Activated CD4-positive, alpha-beta T cell treated with anti-CD3 and anti-CD28 coated beads, Interleukin-2, amount 50 U/mL, for 48 hours (primary cell): ENCODE measurements at regions not wholly inside any gene's neighbourhood (a gene's known extent, or its start where the extent isn't known, plus 50 kb on each side); places are given as distances from the start of the nearest gene placed in this dataset.
A peak's percentile ranks its signal among the peaks of the same experiment; 100 is the strongest.
"Not testable (repeated sequence)": the region's sequence is repeated elsewhere in the genome, so short reads cannot be mapped to it uniquely, and the experiment has no call there.

Source experiments
- DNase-seq, 2 experiments: peaks; one replicate each; pipeline ENCODE4 v3.0.0-alpha.2; 2020

GRCh38 chr6:119764927-119765681 is 415.5 kb upstream of the MAN1A1 start:
- no peak for DNase-seq

GRCh38 chr6:119760046-119760445 is 410.5 kb upstream of the MAN1A1 start:
- DNase-seq = no peak

GRCh38 chr6:119758385-119758784 is 408.8 kb upstream of the MAN1A1 start:
- DNase-seq = no peak

GRCh38 chr6:119757467-119757866 is 407.9 kb upstream of the MAN1A1 start:
- DNase-seq = no peak

- no peak for DNase-seq
Measured at GRCh38 chr6:119749335-119749734, 399.8 kb upstream of the MAN1A1 start.

- not testable (repeated sequence) for DNase-seq
Measured at GRCh38 chr6:119748535-119748934, 399.0 kb upstream of the MAN1A1 start.

GRCh38 chr6:119742188-119742803 is 392.7 kb upstream of the MAN1A1 start:
- peak; percentile 61 to 71 for DNase-seq

- no peak for DNase-seq
Measured at GRCh38 chr6:119739769-119740168, 390.2 kb upstream of the MAN1A1 start.

GRCh38 chr6:119738425-119738824 is 388.9 kb upstream of the MAN1A1 start:
- DNase-seq = no peak

- no peak for DNase-seq
Measured at GRCh38 chr6:119736296-119737021, 386.9 kb upstream of the MAN1A1 start.

- DNase-seq = no peak
Measured at GRCh38 chr6:119735530-119735929, 386.0 kb upstream of the MAN1A1 start.

GRCh38 chr6:119734227-119734626 is 384.7 kb upstream of the MAN1A1 start:
- DNase-seq = no peak

- DNase-seq = no peak
Measured at GRCh38 chr6:119728935-119729334, 379.4 kb upstream of the MAN1A1 start.

- DNase-seq = no peak
Measured at GRCh38 chr6:119728220-119728750, 378.7 kb upstream of the MAN1A1 start.

GRCh38 chr6:119727504-119728219 is 378.1 kb upstream of the MAN1A1 start:
- no peak for DNase-seq

- not testable (repeated sequence) for DNase-seq
Measured at GRCh38 chr6:119726912-119727311, 377.4 kb upstream of the MAN1A1 start.

GRCh38 chr6:119726086-119726485 is 376.5 kb upstream of the MAN1A1 start:
- DNase-seq = no peak

- DNase-seq = no peak
Measured at GRCh38 chr6:119720160-119720559, 370.6 kb upstream of the MAN1A1 start.

GRCh38 chr6:119717942-119718341 is 368.4 kb upstream of the MAN1A1 start:
- DNase-seq = no peak

GRCh38 chr6:119716668-119717270 is 367.2 kb upstream of the MAN1A1 start:
- DNase-seq = no peak

GRCh38 chr6:119713903-119714302 is 364.3 kb upstream of the MAN1A1 start:
- DNase-seq = no peak

GRCh38 chr6:119686644-119687043 is 337.1 kb upstream of the MAN1A1 start:
- DNase-seq = no peak

- no peak for DNase-seq
Measured at GRCh38 chr6:119686240-119686639, 336.7 kb upstream of the MAN1A1 start.
